CD14-positive monocyte (primary cell): ENCODE measurements at regions not wholly inside any gene's neighbourhood (a gene's known extent, or its start where the extent isn't known, plus 50 kb on each side); places are given as distances from the start of the nearest gene placed in this dataset.

ENCODE experiments used
- DNase-seq, 3 donors: peaks; one replicate each; pipeline ENCODE4 v3.0.0-alpha.2; 2011 to 2022
- H2AFZ ChIP-seq: 2 replicates; pipeline ENCODE4 v1.6.0; 2012; ENCODE audit warnings: mild to moderate bottlenecking, low read depth, low read length, inconsistent platforms; ENCODE audit not compliant: insufficient read depth, poor library complexity, severe bottlenecking
- H3K27ac ChIP-seq, 2 donors: 1 replicate in 1 of 2; 2 replicates in 1 of 2; pipeline ENCODE4 v1.5.1; 2012 to 2013; ENCODE audit warnings: low read length in 2 of 2, control low read depth in 1 of 2, inconsistent platforms in 1 of 2, low read depth in 1 of 2, mild to moderate bottlenecking in 1 of 2
- H3K27me3 ChIP-seq, 2 donors: one replicate each; pipeline versions ENCODE4 v1.6.0 to v1.6.1; 2011 to 2013; ENCODE audit warnings: low read length in 2 of 2; ENCODE audit not compliant: control insufficient read depth in 2 of 2, insufficient read depth in 2 of 2
- H3K36me3 ChIP-seq, 2 donors: replicated peaks in 1 of 2; 1 replicate in 1 of 2; 2 replicates in 1 of 2; pipeline versions ENCODE4 v1.5.1 to v1.6.1; 2012 to 2013; ENCODE audit warnings: low read length in 2 of 2, control low read depth in 1 of 2, inconsistent platforms in 1 of 2, mild to moderate bottlenecking in 1 of 2; ENCODE audit not compliant: insufficient read depth in 2 of 2, control insufficient read depth in 1 of 2
- H3K4me1 ChIP-seq, 2 donors: 1 replicate in 1 of 2; 2 replicates in 1 of 2; pipeline versions ENCODE4 v1.5.1 to v1.6.1; 2012 to 2013; ENCODE audit warnings: low read length in 2 of 2, control low read depth in 1 of 2, inconsistent platforms in 1 of 2, mild to moderate bottlenecking in 1 of 2, moderate library complexity in 1 of 2; ENCODE audit not compliant: insufficient read depth in 2 of 2, control insufficient read depth in 1 of 2
- H3K4me2 ChIP-seq: replicated peaks from 2 replicates; pipeline ENCODE3; 2012; ENCODE audit warnings: low read length, moderate library complexity, mild to moderate bottlenecking; ENCODE audit not compliant: poor library complexity, severe bottlenecking; ENCODE audit errors: extremely low read depth
- H3K4me3 ChIP-seq, 3 experiments: fragments of 200-600 bp in 1 of 3; sonication (generic) in 1 of 3; replicated peaks in 1 of 3; 1 replicate in 2 of 3; 2 replicates in 1 of 3; pipeline ENCODE4 v1.5.1; 2011 to 2013; ENCODE audit warnings: low read length in 3 of 3, mild to moderate bottlenecking in 3 of 3, control low read depth in 2 of 3, low read depth in 2 of 3, inconsistent platforms in 1 of 3, moderate library complexity in 1 of 3
- H3K79me2 ChIP-seq: 2 replicates; pipeline ENCODE4 v1.6.0; 2012; ENCODE audit warnings: mild to moderate bottlenecking, control low read depth, inconsistent platforms, low read length, moderate library complexity; ENCODE audit not compliant: insufficient read depth
- H3K9ac ChIP-seq: 2 replicates; pipeline ENCODE4 v1.6.0; 2017; ENCODE audit warnings: low read length, mild to moderate bottlenecking; ENCODE audit not compliant: insufficient read depth, poor library complexity, severe bottlenecking
- H3K9me3 ChIP-seq, 2 donors: replicated peaks in 1 of 2; 1 replicate in 1 of 2; 2 replicates in 1 of 2; pipeline versions ENCODE4 v1.5.1 to v1.6.1; 2012 to 2013; ENCODE audit warnings: low read length in 2 of 2, control low read depth in 1 of 2; ENCODE audit not compliant: control insufficient read depth in 1 of 2, insufficient read depth in 1 of 2
- H4K20me1 ChIP-seq: 2 replicates; pipeline ENCODE4 v1.6.0; 2012; ENCODE audit warnings: mild to moderate bottlenecking, low read length, control low read depth, moderate library complexity; ENCODE audit not compliant: insufficient read depth
- H3K27ac Mint-ChIP-seq, 7 donors: one replicate each; pipeline ENCODE4 v1.8.0; 2020; ENCODE audit warnings: mild to moderate bottlenecking in 7 of 7, mixed read lengths in 7 of 7, moderate library complexity in 6 of 7, inconsistent platforms in 2 of 7
- H3K27me3 Mint-ChIP-seq, 3 donors: one replicate each; pipeline ENCODE4 v1.8.0; 2021 to 2022; ENCODE audit warnings: low read depth in 3 of 3, mild to moderate bottlenecking in 3 of 3, mixed read lengths in 3 of 3, moderate library complexity in 3 of 3, inconsistent platforms in 1 of 3
- H3K36me3 Mint-ChIP-seq, 2 donors: one replicate each; pipeline ENCODE4 v1.8.0; 2020; ENCODE audit warnings: mixed read lengths in 2 of 2, inconsistent platforms in 1 of 2, mild to moderate bottlenecking in 1 of 2
- H3K4me1 Mint-ChIP-seq: one replicate; pipeline ENCODE4 v1.8.0; 2020; ENCODE audit warnings: mild to moderate bottlenecking, mixed read lengths
- H3K4me3 Mint-ChIP-seq, 2 donors: one replicate each; pipeline ENCODE4 v1.8.0; 2020; ENCODE audit warnings: mild to moderate bottlenecking in 2 of 2, mixed read lengths in 2 of 2, moderate library complexity in 1 of 2
- H3K9me3 Mint-ChIP-seq, 7 donors: one replicate each; pipeline ENCODE4 v1.8.0; 2020 to 2022; ENCODE audit warnings: mixed read lengths in 7 of 7, mild to moderate bottlenecking in 6 of 7, moderate library complexity in 6 of 7, inconsistent platforms in 2 of 7
- CTCF ChIP-seq: fragments of 200-600 bp; IDR thresholded peaks from one replicate; pipeline ENCODE4 v1.8.0; 2022; ENCODE audit warnings: antibody characterized with exemption, mild to moderate bottlenecking
- WGBS: methylation state at CpG from one replicate; pipeline ENCODE4 v1.1.5; 2013; ENCODE audit warnings: missing lambda C conversion rate; ENCODE audit not compliant: insufficient coverage; 5-methylcytosine and 5-hydroxymethylcytosine counted together
- intact Hi-C, 2 donors: fragments of 100-400 bp; cut with micrococcal nuclease; formaldehyde crosslinking; loops; one replicate each; pipeline versions ENCODE4 v1.15.0 to v1.15.1; 2023

- no peaks in the 10 kb centered on the region for H3K36me3 Mint-ChIP-seq
- no peak overlapping the region for H2AFZ ChIP-seq
- H3K4me3 Mint-ChIP-seq: no peak overlapping the region
- no peaks in the 10 kb centered on the region for H3K4me1 ChIP-seq
- H3K4me1 Mint-ChIP-seq: no peaks in the 10 kb centered on the region
- no peaks in the 10 kb centered on the region for H3K79me2 ChIP-seq
- no peak for TF ChIP-seq CTCF
- H4K20me1 ChIP-seq: no peaks in the 10 kb centered on the region
- intact Hi-C loops: no loop called here
- H3K9me3 Mint-ChIP-seq: peaks cover 9 to 36% (median 17%) of the 10 kb centered on the region in 7 donors
- H3K27me3 Mint-ChIP-seq: peaks cover 0 to 3% (median 0%) of the 10 kb centered on the region in 3 donors
- H3K4me3 ChIP-seq: no peak overlapping the region
- no peak overlapping the region for H3K27ac Mint-ChIP-seq
- H3K4me2 ChIP-seq: no peak overlapping the region
- H3K36me3 ChIP-seq: no peaks in the 10 kb centered on the region
- DNase-seq: no peak
- H3K9ac ChIP-seq: no peak overlapping the region
- 85% methylated on average over 3 of the region's 4 CpGs for WGBS
- no peaks in the 10 kb centered on the region for H3K27me3 ChIP-seq
- peaks cover 10 to 34% of the 10 kb centered on the region in 2 donors for H3K9me3 ChIP-seq
- H3K27ac ChIP-seq: no peak overlapping the region
These were observed 1277.1 kb upstream of the AUTS2 start for GRCh38 chr7:68321076-68321639.

GRCh38 chr7:68321776-68322496 lies 1276.3 kb upstream of the AUTS2 start:
- intact Hi-C loops: no loop called here
- Mint-ChIP-seq H3K9me3 (peaks cover 13 to 37% (median 23%) of the 10 kb centered on the region in 7 donors), H3K36me3 (no peaks in the 10 kb centered on the region), H3K4me1 (no peaks in the 10 kb centered on the region), H3K27ac (no peak overlapping the region), H3K4me3 (no peak overlapping the region), H3K27me3 (peaks cover 0 to 3% (median under 1%) of the 10 kb centered on the region in 3 donors)
- Histone ChIP-seq H3K4me2 (no peak overlapping the region), H3K79me2 (no peaks in the 10 kb centered on the region), H3K27ac (no peak overlapping the region), H3K9ac (no peak overlapping the region), H3K4me1 (no peaks in the 10 kb centered on the region), H2AFZ (no peak overlapping the region), H3K27me3 (no peaks in the 10 kb centered on the region), H3K36me3 (no peaks in the 10 kb centered on the region), H3K4me3 (no peak overlapping the region), H3K9me3 (peaks cover 11 to 37% of the 10 kb centered on the region in 2 donors), H4K20me1 (no peaks in the 10 kb centered on the region)
- TF ChIP-seq CTCF: no peak
- no peak for DNase-seq
- WGBS: 70% methylated on average over 2 of the region's 5 CpGs
